Kasumi-1 (cell line): ENCODE measurements at regions not wholly inside any gene's neighbourhood (a gene's known extent, or its start where the extent isn't known, plus 50 kb on each side); places are given as distances from the start of the nearest gene placed in this dataset.
A peak's percentile ranks its signal among the peaks of the same experiment; 100 is the strongest.
"Not testable (repeated sequence)": the region's sequence is repeated elsewhere in the genome, so short reads cannot be mapped to it uniquely, and the experiment has no call there.

Experiments used
- DNase-seq, 2 experiments: peaks; one replicate each; lab custom pipeline; 2025; lab: John Stamatoyannopoulos, UW

GRCh38 chr3:59254976-59255375, 205.2 kb upstream of the CFAP20DC start:
- no peak for DNase-seq

DNA sequence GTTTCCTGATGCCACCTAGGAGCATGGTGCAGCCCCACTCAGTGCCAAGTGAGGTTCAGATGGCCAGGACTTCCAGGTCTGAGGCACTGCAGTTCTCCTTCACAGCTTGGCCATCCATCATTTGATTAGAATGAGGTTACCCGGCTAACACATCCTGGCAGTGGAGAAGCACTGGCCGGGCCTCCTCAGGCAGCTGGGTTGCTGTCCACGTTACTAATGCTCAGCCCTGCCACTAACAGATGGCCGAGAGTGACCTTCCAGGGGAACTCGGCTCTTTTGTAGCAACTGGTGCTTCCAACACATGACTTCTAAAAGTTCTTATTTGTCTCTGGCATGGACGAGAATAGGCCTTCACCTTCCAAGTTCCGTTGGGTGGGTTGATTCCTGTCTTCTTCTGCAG, 204.6 kb upstream of the CFAP20DC start:
- no peak for DNase-seq

GRCh38 chr3:59253523-59253922, 203.7 kb upstream of the CFAP20DC start:
- no peak for DNase-seq

GRCh38 chr3:59251869-59252268, 202.0 kb upstream of the CFAP20DC start:
- DNase-seq, result no peak

DNA sequence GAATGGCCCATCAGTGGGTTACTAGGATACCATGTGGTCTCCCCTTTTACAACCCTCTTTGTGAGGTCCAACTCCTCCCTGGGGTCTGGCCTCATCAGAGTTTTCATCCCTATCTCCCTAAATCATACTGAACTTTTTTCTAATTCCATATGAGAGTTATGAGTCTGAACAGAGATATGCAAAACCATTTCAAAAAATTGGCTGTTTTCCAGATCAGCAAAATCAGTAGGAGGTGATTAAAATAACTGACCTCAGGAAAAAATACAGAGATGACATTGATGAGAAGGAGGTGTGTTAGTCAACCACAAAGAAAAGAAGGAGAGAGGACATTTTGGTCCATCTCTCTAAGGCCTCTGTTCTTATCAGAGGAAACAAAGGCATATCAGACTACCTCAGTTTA, 200.8 kb upstream of the CFAP20DC start:
- no peak for DNase-seq

- DNase-seq, result no peak
These were observed 200.0 kb upstream of the CFAP20DC start for GRCh38 chr3:59249698-59250361.

GRCh38 chr3:59249004-59249403, 199.2 kb upstream of the CFAP20DC start:
- DNase-seq, result no peak

GRCh38 chr3:59247402-59247841, 197.6 kb upstream of the CFAP20DC start:
- DNase-seq, result no peak

GRCh38 chr3:59246719-59247401, 197.0 kb upstream of the CFAP20DC start:
- no peak for DNase-seq

DNA sequence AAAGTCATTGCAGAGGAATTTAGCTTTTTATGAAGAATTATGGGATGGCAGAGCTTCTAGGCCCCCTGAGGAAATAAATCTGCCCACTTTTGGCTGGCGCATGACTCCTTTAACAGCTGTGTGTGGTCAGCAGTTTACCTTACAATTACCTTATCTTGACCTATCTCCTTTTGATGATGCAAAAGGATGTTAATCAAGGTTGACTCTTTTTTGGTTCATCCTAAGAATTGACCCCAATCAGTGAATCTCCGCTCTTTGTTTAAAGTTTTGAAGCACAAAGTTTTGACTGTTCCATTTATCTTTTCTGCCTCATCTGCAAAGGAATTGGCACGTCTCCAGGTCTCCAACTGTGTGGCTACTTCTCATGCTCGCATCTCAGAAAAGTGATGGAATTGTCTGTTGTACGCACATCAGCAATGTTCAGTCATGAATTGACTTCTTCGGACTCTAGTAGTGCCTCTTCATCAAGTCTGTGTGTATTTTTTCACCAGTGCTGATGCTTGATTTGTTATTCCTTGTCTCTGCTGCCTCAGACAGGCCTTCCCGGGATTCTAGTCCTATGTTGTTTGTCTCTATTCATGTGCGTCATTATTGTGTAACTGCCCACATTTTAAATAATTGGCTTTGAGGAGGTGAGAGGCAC, 196.2 kb upstream of the CFAP20DC start:
- no peak for DNase-seq

DNA sequence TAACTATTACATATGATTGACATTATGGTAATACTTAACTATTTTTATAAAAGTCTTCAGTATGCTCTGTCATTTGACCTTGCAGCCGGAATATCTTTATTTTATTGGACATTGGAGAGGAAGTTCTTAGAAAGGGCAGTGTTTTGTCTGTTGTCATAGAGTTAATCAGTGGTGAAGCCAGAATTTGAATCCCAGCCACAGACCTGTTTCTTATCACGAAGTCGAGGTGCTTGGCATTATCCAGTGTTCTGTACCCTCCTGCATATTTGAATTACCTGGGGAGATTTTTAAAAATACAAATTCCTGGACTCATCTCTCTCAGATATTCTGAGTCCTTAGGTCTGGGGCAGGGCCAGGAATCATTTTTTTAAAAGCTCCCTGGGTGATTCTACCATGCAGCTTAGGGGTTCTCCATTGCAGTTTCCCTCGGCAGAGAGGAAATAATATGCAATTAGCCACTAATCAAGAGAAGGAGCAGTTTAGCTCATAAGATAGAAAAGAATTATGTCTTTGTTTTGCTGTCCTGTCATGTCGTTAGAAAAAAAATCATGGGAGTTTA, 195.6 kb upstream of the CFAP20DC start:
- no peak for DNase-seq

DNA sequence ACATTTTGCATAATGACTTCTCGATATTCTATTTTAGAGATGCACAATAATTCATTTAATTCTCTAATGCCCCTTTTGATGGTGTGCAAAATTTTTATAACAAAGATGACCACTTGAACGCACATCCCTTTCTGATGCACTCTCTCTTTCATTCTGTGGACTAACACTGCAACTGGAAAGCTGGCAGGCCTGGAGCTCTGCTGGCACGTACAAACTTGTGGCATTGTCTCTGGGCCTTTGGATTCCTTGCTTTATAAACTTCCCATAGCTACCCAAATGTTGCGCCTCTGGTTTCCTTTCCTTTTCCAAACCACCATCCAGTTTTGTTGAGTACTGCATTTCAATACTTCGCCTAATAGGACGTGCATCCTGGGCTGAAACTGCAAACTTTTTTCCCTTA, 194.5 kb upstream of the CFAP20DC start:
- DNase-seq, result no peak

DNA sequence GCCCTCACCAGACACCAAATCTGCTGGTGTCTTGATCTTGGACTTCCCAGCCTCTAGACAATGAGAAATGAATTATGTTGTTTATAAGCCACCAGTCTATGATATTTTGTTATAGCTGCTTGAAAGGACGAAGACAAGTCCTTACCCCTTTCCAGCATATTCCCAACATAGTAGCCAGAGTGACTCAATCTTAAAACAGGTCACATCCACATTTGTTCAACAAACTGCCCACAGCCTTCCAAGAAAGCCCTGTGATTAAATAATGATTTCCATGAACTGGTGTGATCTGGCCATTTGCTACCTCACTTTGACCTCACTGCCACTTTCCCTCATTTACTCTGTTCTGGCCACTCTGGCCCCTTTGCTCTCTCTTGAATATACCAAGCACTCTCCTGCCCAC, 193.7 kb upstream of the CFAP20DC start:
- DNase-seq, result no peak

DNA sequence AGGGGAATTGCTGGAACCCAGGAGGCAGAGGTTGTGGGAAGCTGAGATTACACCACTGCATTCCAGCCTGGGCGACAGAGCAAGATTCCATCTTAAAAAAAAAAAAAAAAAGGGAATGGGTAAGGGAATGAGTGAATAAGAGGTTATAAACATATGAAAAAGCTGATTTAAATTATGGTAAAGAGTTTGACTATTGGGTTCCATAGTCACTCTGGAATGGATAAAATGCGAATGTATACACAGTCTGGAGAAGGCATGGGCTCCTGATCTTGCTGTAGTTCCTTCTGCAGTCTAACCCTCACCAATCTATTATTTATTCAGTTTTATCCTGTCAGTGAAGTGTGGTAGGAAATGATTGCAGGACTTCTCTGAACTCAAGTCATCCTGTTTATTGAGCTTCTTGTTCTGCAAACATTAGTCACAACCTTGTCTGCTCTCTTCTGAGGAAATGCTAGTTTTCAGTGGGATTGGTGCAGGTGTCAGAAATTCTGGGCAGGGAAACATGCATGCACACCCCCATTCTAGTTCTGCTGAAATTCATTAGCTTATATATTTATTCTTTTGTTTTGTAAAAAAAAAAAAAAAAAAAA, 190.9 kb upstream of the CFAP20DC start:
- DNase-seq, result no peak

DNA sequence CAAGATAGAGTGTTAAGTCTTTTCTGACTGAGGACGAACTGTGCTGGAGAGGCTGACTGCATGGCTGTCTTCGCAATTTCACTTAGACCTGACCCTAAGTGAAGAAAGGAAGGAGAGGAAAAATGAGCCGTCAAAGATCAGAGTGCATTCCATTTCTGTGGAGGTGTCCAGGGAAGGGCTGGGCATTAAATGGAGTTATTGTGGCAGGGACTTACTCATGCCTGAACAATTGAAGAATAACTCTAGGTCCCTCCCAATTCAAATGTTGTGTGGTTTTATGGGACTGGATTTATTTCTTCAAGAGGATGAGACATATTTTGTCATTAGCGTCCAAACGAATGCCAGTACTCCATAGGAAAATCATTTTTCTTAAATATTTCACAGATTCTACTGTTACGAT, 187.3 kb upstream of the CFAP20DC start:
- no peak for DNase-seq

DNA sequence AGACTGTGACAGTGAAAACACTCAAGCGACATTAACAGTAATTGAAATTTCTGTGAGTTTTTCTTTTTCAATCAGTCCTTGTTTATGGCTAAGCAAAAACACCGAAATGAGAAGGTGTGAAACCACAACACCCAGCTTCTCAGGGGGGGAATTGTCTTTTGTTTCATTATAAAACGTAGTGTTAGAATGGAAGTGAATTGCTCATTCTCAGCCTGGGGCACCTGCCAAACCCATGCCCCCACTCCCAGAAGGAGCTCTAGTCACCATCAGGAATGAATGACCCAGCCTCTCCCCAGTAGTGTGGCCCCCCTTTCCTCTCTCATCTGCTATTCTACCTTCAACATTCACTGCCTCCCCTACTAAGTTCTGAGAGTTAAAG, 185.8 kb upstream of the CFAP20DC start:
- no peak for DNase-seq

- peak; percentile 58 to 67 for DNase-seq
These were observed 185.2 kb upstream of the CFAP20DC start for GRCh38 chr3:59234884-59235633.

DNA sequence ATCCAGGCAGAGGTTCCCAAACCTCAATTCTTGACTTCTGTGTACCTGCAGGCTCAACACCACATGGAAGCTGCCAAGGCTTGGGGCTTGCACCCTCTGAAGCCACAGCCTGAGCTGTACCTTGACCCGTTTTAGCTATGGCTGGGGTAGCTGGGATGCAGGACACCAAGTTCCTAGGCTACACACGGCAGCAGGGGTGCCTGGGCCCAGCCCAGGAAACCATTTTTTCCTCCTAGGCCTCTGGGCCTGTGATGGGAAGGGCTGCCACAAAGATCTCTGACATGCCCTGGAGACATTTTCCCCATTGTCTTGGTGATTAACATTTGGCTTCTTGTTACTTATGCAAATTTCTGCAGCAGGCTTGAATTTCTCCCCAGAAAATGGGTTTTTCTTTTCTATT, 180.6 kb upstream of the CFAP20DC start:
- DNase-seq, result not testable (repeated sequence)

- DNase-seq, result no peak
These were observed 164.0 kb upstream of the CFAP20DC start for GRCh38 chr3:59213860-59214259.

GRCh38 chr3:59212128-59212779, 162.4 kb upstream of the CFAP20DC start:
- peak; percentile 70 to 89 for DNase-seq

DNA sequence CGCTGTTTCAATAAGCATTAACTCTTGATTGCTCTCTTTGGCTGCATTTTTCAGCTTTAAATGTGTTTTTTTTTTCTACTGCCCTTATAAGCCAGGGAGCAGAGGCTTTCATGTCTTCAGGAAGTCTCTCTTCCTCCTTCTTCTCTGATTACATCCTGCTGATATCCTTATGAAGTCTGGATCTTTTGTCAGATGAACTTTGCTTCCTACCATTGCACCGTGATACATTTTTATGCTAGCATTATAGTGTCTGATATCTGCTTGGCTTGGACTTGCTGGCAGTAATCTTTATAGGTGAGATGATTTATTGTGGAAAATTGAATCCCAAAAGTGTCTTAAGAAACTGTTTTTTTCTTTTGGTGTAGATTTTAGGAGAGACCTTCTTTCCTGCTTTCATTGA, 160.4 kb upstream of the CFAP20DC start:
- peak in 1 of 2 experiments; percentile 20 for DNase-seq
